NCI-H2171 (cell line): ENCODE measurements at regions not wholly inside any gene's neighbourhood (a gene's known extent, or its start where the extent isn't known, plus 50 kb on each side); places are given as distances from the start of the nearest gene placed in this dataset.
"Not testable (repeated sequence)": the region's sequence is repeated elsewhere in the genome, so short reads cannot be mapped to it uniquely, and the experiment has no call there.

Experiments used
- DNase-seq: peaks from one replicate; lab custom pipeline; 2025; lab: John Stamatoyannopoulos, UW

DNA sequence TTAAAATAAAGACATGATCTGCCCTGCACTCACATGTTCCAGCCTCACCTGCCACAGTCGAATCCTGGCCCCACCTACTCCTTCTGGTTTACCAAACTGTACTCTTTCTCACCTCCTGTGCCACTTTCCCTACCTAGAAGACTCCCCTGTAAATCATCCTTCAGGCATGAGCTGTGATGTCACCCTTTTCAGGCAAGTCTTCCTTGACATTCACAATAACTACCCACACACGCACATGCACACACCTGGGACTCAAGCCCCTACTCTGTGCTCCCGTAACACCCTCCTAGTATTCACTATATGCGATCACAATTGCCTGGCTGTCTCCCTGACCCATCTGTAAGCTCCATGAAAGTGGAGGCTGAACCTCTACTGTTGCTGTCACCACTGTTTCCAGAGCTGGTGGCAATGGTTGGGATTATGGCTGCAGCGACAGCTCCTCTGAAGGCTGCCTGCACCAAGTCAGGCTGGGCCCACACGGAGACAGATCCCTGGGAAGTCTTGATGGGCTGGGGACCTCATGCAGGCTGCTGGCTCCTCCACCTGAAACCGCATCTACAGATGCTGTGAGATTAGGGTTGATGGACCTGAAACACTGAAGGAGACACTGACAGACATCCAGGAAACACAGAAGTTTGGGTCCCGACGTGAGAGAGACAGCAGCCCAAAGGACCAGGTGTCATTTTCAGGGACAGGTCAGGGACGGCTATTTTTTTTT, 611.1 kb downstream of the UQCRFS1 start:
- no peak for DNase-seq

DNA sequence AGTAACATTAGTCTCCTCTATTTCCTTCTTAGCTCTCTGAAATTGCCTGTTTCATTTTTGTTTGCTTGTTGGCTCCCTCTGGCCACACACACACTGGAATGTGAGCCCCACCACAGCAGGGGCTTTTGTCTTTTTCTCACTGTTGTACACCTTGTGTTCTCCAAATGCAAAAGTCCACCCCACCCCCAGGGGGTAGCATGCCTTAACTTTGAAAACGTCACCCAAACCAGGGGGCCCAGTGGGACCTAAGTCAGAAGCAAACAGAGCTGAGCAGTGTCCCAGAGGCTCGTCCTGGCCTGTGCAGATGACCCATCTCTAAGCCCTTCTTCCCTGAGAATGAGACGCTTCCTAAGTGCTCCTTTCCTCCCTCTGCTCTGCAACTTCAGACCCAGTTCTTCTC, 614.1 kb downstream of the UQCRFS1 start:
- no peak for DNase-seq

DNA sequence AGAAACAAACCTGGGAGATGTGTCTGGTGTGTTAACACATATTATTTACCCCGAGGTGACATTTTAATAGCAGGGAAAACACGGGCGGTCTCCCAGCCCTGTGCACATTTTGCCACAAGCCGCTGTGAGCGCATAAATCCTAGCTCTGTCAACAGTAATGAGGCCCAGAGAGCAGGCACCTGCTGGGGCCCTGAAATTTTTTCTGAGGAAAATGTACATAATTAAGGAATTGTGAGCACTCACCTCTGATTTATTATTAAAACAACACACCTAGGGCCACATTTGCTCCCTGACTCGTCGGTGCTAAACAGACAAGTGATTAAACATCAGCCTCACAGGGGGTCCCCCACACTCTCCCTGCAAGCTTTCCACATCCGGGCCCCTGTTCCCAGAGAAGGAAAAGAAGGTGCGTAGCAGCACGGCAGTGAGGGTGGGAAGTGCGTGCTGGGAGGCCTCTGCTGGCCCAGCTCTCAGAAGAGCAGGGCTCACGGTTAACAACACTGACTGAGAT, 616.3 kb downstream of the UQCRFS1 start:
- no peak for DNase-seq

DNA sequence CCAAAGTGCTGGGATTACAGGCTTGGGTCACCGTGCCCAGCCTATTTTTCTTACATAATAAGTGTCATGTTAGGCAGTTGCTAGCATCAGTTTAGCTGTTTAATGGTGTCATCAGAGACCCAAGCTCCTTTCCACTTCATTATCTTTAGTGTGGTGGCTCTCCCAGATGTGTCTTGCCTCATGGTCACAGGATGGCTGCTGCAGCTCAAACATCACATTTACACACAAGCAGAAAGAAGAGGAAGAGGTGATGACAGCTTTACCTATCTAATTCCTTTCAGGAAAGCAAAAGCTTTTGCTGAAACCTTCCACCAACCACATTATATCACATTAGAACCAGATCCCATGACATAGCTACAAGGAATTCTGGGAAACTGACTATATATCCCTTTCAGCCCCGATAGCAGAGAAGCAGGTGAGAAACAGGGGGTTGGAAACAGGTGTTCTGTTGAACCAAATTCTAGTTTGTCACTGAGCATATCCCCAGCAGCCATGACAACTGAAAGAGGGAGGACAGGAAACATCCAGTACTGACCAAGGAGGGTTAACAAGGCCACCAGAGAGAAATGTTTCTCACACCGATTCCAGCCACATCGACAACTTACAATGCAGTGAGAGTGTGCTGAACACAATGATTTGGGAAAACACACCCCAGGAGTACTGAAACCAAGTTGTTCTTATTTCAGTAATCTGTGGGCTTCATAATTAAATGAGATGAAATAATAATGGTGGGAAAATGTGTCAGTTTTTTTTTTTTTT, 617.0 kb downstream of the UQCRFS1 start:
- DNase-seq, result no peak

DNA sequence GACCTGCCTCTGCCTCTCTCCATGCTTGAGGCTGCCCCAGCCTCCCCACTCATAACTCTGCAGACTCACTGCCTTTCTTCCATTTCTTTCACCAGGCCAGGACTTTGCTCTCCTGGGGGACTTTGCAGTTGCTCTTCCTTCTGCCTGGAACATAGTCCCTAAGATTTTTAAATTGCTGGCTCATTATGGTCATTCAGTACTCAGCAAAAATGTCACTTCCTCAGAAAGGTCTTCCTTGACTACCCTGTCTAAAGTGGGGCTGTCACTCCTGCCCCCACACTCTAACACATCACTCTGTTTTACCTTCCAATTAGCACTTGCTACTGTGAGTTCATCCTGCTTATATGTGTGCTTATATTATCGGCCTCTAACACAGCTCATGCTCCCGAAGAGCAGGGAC, 618.2 kb downstream of the UQCRFS1 start:
- DNase-seq, result no peak

DNA sequence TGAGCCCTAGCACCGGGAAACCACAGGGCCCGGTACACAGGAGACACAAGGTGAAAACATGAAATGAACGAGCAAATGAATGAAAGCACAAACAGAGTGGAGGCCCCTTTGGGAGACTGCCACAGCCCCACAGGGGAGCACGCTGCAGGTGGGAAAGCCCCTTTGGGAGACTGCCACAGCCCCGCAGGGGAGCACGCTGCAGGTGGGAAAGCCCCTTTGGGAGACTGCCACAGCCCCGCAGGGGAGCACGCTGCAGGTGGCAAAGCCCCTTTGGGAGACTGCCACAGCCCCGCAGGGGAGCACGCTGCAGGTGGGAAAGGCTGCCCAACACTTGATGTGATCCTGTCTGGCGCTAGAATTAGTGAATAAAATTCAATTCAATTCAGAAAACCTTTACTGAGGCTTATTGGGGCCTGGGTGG, 623.0 kb downstream of the UQCRFS1 start:
- not testable (repeated sequence) for DNase-seq

DNA sequence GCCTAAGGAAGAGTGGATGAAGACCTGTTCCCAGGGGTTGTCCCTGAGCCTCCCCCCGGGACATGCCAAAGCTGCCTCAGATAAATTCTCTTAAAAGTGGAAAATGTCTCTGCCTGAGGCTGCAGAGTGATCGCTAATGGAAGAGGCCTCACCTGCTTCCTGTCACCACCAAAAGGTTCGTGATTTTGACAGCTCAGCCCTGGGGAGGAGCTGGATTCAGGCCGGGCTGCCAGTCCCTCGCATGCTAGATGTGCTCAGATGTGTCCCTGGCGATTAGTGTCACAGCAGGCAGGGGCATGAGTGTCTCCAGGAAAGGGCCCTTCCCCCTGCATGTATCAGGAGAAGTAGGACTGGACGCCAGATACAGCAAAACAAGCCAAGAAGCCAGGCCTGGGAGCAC, 626.5 kb downstream of the UQCRFS1 start:
- no peak for DNase-seq

DNA sequence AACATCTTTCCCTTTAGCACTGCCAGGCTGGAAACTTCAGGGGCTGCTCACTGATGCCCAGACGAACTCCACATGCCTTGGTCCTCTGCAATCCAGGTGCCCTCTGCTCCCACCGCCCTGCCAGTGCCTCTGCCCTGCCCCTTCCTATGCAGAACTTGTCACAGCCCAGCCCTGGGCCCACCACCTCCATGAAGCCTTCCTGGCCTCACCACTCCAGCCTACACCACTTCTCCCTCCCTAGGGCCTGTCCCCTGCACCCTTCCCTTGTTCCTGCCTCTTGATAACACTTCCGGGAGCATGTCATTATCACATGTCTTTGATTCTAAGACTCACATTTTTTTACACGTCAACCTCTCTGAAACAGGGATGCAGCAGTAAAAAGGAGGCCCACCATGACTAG, 627.2 kb downstream of the UQCRFS1 start:
- no peak for DNase-seq

DNA sequence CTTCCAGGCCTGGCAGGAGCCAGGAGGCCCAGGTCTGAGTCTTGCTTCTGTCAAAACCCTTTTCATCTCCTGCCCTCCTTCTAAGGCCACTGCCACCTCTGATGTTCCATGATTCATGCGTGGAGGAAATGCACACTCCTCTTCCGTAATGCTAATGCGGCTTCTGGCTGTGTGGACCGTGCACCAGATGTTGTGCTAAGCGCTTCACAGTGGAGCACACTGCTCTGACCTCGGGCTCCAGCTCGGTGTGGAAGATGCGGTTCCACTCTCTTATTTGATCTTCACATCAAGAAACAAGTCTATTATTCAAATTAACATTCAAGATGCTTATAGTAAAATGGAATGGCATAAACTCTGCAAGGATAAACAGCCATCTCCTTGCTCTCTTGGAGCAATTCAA, 629.2 kb downstream of the UQCRFS1 start:
- DNase-seq, result no peak

DNA sequence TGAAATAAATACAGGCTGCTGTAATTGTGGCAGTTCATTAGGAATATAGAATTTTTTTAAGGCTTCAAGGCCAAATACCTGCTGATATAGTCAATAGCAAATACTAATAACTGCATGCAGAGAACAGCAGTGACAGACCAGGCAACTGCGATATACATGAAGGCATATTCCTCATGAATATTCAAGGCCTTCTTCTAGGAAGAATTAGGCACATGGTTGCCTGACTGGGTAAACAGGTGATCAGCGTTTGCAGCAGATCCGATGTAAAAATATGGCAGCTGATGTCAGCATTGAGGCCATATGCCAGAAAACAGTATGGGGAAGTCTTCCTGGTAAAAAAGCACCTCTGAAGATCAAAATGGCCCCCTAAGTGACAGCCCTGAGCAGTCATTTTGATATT, 629.7 kb downstream of the UQCRFS1 start:
- no peak for DNase-seq

DNA sequence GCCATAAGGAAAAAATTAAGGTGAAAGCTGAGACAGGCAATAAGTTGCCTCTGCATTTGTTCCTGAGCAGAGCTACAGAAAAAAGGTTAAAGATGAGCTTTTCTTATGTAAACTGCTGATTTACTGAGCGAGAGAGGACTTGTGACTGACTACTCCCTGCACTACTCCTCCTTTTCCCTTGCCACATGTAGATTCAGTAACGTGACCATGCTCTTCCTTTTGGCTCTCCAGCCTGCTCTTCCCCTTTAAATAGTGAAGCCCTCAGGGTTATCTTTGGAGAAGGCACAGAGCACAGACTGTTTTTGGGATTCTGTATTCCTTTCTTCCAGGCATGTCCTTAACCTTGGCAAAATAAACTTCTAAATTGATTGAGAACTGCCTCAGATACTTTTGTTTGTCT, 630.2 kb downstream of the UQCRFS1 start:
- no peak for DNase-seq

DNA sequence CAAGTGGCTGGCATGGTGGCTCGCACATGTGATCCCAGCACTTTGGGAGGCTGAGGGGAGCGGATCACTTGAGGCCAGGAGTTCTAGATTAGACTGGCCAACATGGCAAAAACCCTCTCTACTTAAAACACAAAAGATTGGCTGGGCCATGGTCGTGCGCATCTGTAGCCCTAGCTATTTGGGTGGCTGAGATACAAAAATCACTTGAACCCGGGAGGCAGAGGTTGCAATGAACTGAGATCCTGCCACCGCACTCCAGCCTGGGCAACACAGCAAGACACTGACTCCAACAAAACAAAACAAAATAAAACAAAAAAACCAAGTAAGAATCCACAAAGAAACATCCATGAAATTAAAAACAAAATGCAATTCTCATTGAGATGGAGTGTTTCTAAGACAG, 630.6 kb downstream of the UQCRFS1 start:
- no peak for DNase-seq

DNA sequence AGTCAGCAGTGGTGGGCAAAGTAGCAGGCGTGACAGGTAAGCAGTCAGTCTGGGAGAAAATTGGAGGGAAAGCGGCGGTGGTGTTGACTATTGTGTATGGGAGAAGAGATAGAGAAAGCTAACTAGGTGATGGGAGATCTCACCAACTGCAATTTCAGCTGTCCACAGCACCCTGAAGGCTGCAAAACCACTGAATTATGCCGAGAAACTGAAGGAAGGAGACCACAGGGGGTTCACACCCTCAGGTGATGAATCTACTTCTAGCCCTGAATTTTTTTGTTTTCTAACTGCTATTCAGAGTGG, 631.5 kb downstream of the UQCRFS1 start:
- DNase-seq, result no peak

DNA sequence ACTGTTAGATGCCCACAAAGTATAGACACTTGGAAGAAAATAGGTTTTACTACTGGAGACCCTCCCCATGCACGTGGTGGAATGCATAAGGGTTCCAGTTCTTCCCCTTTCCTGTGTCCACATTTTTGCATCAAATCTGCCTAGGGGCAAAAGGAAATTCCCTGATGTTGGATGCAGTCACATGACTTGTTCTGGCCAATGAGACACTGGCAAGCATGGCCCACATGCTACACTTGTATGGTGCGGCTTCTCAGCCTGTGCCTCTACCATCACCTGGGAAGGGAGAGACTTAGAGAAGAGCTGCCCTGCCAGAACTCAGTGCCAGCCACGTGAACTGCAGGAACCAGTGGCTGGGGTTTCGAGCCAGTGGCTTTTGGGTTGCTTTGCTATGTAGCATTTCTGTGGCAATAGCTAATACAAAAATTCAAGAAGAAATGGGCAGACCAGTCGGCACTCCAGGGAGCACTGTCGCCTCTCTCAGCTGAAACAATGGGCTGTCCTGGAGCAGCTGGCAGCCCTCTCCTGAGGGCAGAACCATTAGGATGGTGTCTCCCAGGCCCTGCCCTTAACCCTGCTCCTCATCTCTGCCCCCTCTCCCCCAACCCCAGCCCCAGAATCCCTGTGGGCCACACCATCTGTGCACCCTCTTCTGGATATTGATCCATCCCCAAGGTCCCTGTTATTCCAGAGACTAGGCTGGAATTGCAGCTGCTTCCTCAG, 634.0 kb downstream of the UQCRFS1 start:
- DNase-seq, result no peak

DNA sequence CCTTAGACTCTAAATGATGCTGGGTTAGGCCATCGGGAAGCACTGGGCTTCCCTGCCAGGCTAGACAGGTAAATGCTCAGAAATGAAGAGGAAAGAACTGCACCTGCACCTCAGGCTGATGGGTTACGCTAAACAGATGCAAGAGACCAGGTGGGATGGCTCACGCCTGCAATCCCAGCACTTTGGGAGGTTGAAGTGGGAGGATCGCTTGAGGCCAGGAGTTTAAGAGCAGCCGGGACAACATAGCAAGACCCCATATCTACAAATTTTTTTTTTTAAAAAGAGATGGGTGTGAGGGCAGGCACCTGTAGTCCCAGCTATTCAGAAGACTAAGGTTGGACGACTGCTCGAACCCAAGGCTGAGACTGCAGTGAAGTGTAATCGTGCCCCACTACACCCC, 634.7 kb downstream of the UQCRFS1 start:
- DNase-seq, result no peak

DNA sequence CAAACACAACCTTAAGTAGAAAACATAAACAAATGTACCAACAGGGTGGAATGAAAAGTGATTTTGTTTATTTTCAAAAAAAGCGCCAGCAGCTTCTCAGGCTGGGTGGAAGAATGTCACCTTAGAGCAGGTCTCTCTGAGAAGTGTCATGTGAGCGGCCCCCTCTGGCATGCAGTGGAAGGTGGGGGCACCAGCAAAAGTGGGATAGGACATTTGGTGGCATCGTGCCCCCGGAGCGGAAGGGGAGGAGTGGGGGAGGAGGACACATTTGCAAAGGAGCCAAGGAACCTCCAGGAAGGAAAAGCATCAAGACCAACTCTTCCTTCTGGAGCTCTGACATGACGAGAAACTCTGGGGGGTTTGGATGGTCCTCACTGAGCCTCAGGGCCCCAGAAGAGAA, 635.3 kb downstream of the UQCRFS1 start:
- DNase-seq, result no peak

DNA sequence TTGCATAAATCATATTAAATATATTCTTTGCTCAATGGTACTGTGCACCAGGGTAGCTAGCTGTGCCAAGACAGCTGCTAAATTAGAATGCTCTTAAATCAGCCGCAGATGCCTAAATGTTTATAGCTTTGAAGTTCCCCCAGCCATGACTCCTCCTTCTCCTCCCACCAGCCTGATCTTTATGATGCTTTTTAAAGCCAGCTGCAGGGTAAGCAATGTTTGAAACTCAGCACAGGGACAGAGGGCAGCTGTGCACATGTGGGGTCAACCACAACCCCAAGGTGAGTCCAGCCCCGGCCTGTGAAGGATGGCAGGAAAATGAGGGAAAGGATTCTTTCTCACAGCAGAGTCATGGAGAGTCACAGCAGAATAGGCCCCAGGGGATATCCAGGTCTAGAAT, 635.7 kb downstream of the UQCRFS1 start:
- no peak for DNase-seq

DNA sequence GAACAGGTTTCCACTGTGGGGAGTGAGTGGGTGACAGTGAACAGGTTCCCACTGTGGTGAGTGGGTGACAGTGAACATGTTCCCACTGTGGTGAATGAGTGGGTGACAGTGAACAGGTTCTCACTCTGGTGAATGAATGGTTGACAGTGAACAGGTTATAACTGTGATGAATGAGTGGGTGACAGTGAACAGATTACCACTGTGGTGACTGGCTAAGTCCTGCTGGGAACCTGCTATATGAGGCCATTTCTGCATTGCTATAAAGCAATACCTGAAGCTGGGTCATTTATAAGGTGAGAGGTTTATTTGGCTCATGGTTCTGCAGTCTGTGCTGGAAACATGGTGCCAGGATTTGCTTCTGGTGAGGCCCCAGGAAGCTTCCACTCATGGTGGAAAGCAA, 637.1 kb downstream of the UQCRFS1 start:
- DNase-seq, result no peak

DNA sequence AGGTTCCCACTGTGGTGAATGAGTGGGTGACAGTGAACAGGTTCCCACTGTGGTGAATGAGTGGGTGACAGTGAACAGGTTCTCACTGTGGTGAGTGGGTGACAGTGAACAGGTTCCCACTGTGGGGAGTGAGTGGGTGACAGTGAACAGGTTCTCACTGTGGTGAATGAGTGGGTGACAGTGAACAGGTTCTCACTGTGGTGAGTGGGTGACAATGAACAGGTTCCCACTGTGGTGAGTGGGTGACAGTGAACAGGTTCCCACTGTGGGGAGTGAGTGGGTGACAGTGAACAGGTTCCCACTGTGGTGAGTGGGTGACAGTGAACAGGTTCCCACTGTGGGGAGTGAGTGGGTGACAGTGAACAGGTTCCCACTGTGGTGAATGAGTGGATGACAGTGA, 637.6 kb downstream of the UQCRFS1 start:
- not testable (repeated sequence) for DNase-seq

DNA sequence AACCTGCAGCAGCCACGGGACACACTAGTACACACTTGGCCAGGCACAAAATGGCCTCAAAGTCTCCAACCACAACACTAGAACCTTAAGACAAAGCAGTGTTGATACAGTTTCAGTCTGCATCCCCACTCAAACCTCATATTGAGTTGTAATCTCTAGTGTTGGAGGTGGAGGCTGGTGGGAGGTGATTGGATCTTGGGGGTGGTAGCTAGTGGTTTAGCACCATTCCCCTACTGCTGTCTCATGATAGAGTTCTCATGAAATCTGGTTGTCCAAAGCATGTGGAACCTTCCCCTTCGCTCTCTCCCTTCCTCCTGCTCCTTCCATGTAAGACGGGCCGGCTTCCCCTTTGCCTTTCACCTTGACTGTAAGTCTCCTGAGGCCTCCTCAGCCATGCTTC, 638.7 kb downstream of the UQCRFS1 start:
- DNase-seq, result no peak

DNA sequence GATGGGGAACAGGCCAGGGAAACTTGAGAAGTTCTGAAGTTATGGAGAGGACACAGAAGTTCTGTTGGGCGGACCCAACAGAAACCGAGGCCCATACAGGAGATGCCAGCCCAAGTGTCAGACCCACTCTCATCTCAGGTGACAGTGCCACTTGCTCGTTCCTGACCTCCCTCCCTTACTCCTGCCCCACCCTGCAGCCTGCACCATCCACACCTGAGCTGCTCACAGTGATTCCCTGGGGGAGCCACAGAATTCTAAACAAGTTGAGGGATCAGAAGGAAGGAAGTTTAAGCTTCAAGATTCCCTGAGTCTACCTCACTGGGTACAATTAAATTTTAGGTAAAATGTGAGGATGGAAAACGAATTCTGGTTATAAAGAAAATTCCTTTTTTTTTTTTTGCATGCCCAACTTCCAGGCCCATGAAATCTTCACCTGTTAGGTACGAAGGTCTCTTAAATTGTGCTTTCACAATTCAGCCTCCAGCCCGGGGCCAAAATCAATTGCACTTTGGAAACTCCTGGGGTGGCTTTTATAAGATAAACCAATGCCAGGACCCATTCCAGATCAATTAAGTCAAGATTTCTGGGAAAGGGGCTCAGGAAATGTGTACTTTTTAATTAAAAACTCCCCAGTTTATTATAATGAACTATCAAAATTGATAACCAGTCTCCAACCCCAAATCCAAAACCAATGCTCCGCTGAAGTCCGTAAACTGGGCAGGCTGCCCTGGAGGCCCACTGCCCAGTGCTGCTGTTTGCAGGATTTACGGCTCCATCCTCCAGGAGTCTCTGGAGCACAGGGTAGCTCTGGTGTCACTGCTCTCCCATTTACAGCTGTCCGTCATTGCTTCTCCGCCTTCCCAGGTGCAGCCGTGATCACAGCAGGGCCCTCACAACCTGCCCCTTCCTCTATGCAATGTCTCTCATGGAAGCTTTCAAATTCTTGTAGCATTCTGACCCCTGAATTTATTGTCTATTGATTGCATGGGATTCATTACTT, 643.5 kb downstream of the UQCRFS1 start:
- DNase-seq, result no peak

DNA sequence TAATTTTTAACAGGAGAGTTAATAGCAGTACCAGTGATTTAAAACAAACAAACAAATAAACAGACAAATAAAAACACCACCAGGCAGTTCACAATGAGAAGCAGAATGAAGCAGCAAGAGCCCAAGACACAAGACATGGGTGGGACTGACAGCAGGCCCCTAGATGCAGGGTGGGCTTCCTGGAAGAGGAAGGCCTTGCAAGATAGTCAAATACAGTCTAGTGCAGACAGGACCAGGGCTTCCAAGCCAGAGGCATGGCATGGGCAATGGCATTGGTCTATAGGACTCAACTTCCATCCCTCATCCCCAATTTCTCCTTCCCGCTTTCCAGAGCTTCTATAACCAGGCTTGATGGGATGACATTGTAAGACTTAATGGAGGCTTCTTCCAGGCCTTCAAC, 645.1 kb downstream of the UQCRFS1 start:
- DNase-seq, result no peak
